ENCODE measurements at regions not wholly inside any gene's neighbourhood (a gene's known extent, or its start where the extent isn't known, plus 50 kb on each side); places are given as distances from the start of the nearest gene placed in this dataset.

GRCh38 chr20:21821358-21821757 is 115.9 kb downstream of the PAX1 start:
- TF ChIP-seq CTCF (IDR thresholded peaks at IDR 0.05; ENCODE audit: borderline replicate concordance, extremely low read depth, insufficient read depth): no peak
- no peaks in the 10 kb centered on the region for H3K9me3 ChIP-seq (ENCODE audit: control insufficient read depth in 2 of 3, insufficient read depth in 1 of 3, low read length in 3 of 3)
- H3K4me3 ChIP-seq (ENCODE audit: low read length in 3 of 3): no peak overlapping the region
- H3K4me1 ChIP-seq (ENCODE audit: control insufficient read depth in 2 of 3, insufficient read depth in 2 of 3, low read depth in 1 of 3, low read length in 3 of 3): no peaks in the 10 kb centered on the region
- DNase-seq: no peak
- H3K36me3 ChIP-seq (ENCODE audit: control insufficient read depth in 2 of 3, insufficient read depth in 3 of 3, low read length in 3 of 3): no peaks in the 10 kb centered on the region
- intact Hi-C loops (cut with DNase I): no loop called here
- FAIRE-seq: no peak
- no peaks in the 10 kb centered on the region for H3K27me3 ChIP-seq (ENCODE audit: control insufficient read depth, insufficient read depth, low read length)
- no peak overlapping the region for H3K9ac ChIP-seq (ENCODE audit: low read length in 3 of 3)
- no peak overlapping the region for H3K27ac ChIP-seq (ENCODE audit: low read depth in 2 of 2, low read length in 2 of 2)

- intact Hi-C loops (cut with DNase I): no loop called here
- TF ChIP-seq CTCF (IDR thresholded peaks at IDR 0.05; ENCODE audit: borderline replicate concordance, extremely low read depth, insufficient read depth): no peak
- H3K4me1 ChIP-seq (ENCODE audit: control insufficient read depth in 2 of 3, insufficient read depth in 2 of 3, low read depth in 1 of 3, low read length in 3 of 3): no peaks in the 10 kb centered on the region
- H3K27ac ChIP-seq (ENCODE audit: low read depth in 2 of 2, low read length in 2 of 2): no peak overlapping the region
- H3K4me3 ChIP-seq (ENCODE audit: low read length in 3 of 3): no peak overlapping the region
- no peak overlapping the region for H3K9ac ChIP-seq (ENCODE audit: low read length in 3 of 3)
- FAIRE-seq (no peak), DNase-seq (peak in 1 of 5 donors; percentile 42)
- H3K27me3 ChIP-seq (ENCODE audit: control insufficient read depth, insufficient read depth, low read length): no peaks in the 10 kb centered on the region
- no peaks in the 10 kb centered on the region for H3K36me3 ChIP-seq (ENCODE audit: control insufficient read depth in 2 of 3, insufficient read depth in 3 of 3, low read length in 3 of 3)
- no peaks in the 10 kb centered on the region for H3K9me3 ChIP-seq (ENCODE audit: control insufficient read depth in 2 of 3, insufficient read depth in 1 of 3, low read length in 3 of 3)
Measured at GRCh38 chr20:21820688-21821087, 115.2 kb downstream of the PAX1 start.

- FAIRE-seq (no peak), DNase-seq (no peak)
- Histone ChIP-seq H3K4me1 (ENCODE audit: control insufficient read depth in 2 of 3, insufficient read depth in 2 of 3, low read depth in 1 of 3, low read length in 3 of 3) (no peaks in the 10 kb centered on the region), H3K36me3 (ENCODE audit: control insufficient read depth in 2 of 3, insufficient read depth in 3 of 3, low read length in 3 of 3) (no peaks in the 10 kb centered on the region), H3K27me3 (ENCODE audit: control insufficient read depth, insufficient read depth, low read length) (no peaks in the 10 kb centered on the region), H3K4me3 (ENCODE audit: low read length in 3 of 3) (no peak overlapping the region), H3K9me3 (ENCODE audit: control insufficient read depth in 2 of 3, insufficient read depth in 1 of 3, low read length in 3 of 3) (no peaks in the 10 kb centered on the region), H3K27ac (ENCODE audit: low read depth in 2 of 2, low read length in 2 of 2) (no peak overlapping the region), H3K9ac (ENCODE audit: low read length in 3 of 3) (no peak overlapping the region)
- intact Hi-C loops (cut with DNase I): no loop called here
- TF ChIP-seq CTCF (IDR thresholded peaks at IDR 0.05; ENCODE audit: borderline replicate concordance, extremely low read depth, insufficient read depth): no peak
Measured at GRCh38 chr20:21820045-21820444, 114.6 kb downstream of the PAX1 start.

- intact Hi-C loops (cut with DNase I): no loop called here
- FAIRE-seq: no peak
- Histone ChIP-seq H3K27me3 (ENCODE audit: control insufficient read depth, insufficient read depth, low read length) (no peaks in the 10 kb centered on the region), H3K36me3 (ENCODE audit: control insufficient read depth in 2 of 3, insufficient read depth in 3 of 3, low read length in 3 of 3) (no peaks in the 10 kb centered on the region), H3K27ac (ENCODE audit: low read depth in 2 of 2, low read length in 2 of 2) (no peak overlapping the region), H3K4me3 (ENCODE audit: low read length in 3 of 3) (no peak overlapping the region), H3K9ac (ENCODE audit: low read length in 3 of 3) (no peak overlapping the region), H3K9me3 (ENCODE audit: control insufficient read depth in 2 of 3, insufficient read depth in 1 of 3, low read length in 3 of 3) (no peaks in the 10 kb centered on the region), H3K4me1 (ENCODE audit: control insufficient read depth in 2 of 3, insufficient read depth in 2 of 3, low read depth in 1 of 3, low read length in 3 of 3) (no peaks in the 10 kb centered on the region)
- DNase-seq: no peak
- no peak for TF ChIP-seq CTCF (IDR thresholded peaks at IDR 0.05; ENCODE audit: borderline replicate concordance, extremely low read depth, insufficient read depth)
Measured at GRCh38 chr20:21812379-21812778, 106.9 kb downstream of the PAX1 start.
